Liver (tissue), 3 donors: ENCODE measurements at regions not wholly inside any gene's neighbourhood (a gene's known extent, or its start where the extent isn't known, plus 50 kb on each side); places are given as distances from the start of the nearest gene placed in this dataset.

Experiments used
- CTCF ChIP-seq: fragments of 150-350 bp; IDR thresholded peaks from 2 replicates; pipeline ENCODE4 v1.5.1; 2017; ENCODE audit warnings: improper control_type of control experiment, low read depth, low read length; ENCODE audit not compliant: missing input control
- SP1 ChIP-seq: IDR thresholded peaks from 2 replicates; pipeline ENCODE4 v1.6.1; 2018; ENCODE audit warnings: antibody characterized with exemption, mild to moderate bottlenecking
- TAF1 ChIP-seq: conservative IDR thresholded peaks from 2 replicates; pipeline ENCODE4 v1.6.1; 2016; ENCODE audit warnings: antibody characterized with exemption, mild to moderate bottlenecking
- donor health status: healthy.
- donor health status: healthy.

GRCh38 chr11:11069841-11070835 lies 212.3 kb upstream of the ZBED5 start:
- TF ChIP-seq SP1 (no peak), TAF1 (no peak), CTCF (no peak)
